ENCODE measurements at regions not wholly inside any gene's neighbourhood (a gene's known extent, or its start where the extent isn't known, plus 50 kb on each side); places are given as distances from the start of the nearest gene placed in this dataset.

- no peak overlapping the region for H3K27ac ChIP-seq
- no peak overlapping the region for H3K4me3 ChIP-seq
- no peaks in the 10 kb centered on the region for H3K27me3 ChIP-seq
- H3K4me1 ChIP-seq = peaks cover 17% of the 10 kb centered on the region
- H3K36me3 ChIP-seq = no peaks in the 10 kb centered on the region
- DNase-seq = no peak
- no peaks in the 10 kb centered on the region for H3K9me3 ChIP-seq (replicated peaks)
Observed at GRCh38 chr1:221437926-221438325, 304.0 kb downstream of the DUSP10 start.

GRCh38 chr1:221439008-221439746 is 302.7 kb downstream of the DUSP10 start:
- peaks cover 17% of the 10 kb centered on the region for H3K4me1 ChIP-seq
- H3K4me3 ChIP-seq = no peak overlapping the region
- peak in 1 of 2 experiments; percentile 24 for DNase-seq
- H3K9me3 ChIP-seq (replicated peaks) = no peaks in the 10 kb centered on the region
- no peaks in the 10 kb centered on the region for H3K27me3 ChIP-seq
- H3K36me3 ChIP-seq = no peaks in the 10 kb centered on the region
- H3K27ac ChIP-seq = peak overlapping the region; percentile 22; the same call in 1 of the 2 replicates

GRCh38 chr1:221439747-221440501 is 302.0 kb downstream of the DUSP10 start:
- Histone ChIP-seq H3K9me3 (replicated peaks) (no peaks in the 10 kb centered on the region), H3K36me3 (no peaks in the 10 kb centered on the region), H3K27me3 (no peaks in the 10 kb centered on the region), H3K4me3 (no peak overlapping the region), H3K27ac (peak overlapping the region; percentile 40), H3K4me1 (peaks cover 17% of the 10 kb centered on the region)
- DNase-seq = peak; percentile 54 to 77

GRCh38 chr1:221440658-221441057 is 301.2 kb downstream of the DUSP10 start:
- H3K27ac ChIP-seq = peak overlapping the region; percentile 40
- peak in 1 of 2 experiments; percentile 40 for DNase-seq
- no peaks in the 10 kb centered on the region for H3K9me3 ChIP-seq (replicated peaks)
- no peak overlapping the region for H3K4me3 ChIP-seq
- no peaks in the 10 kb centered on the region for H3K27me3 ChIP-seq
- no peaks in the 10 kb centered on the region for H3K36me3 ChIP-seq
- peaks cover 17% of the 10 kb centered on the region for H3K4me1 ChIP-seq

- Histone ChIP-seq H3K27me3 (no peaks in the 10 kb centered on the region), H3K4me1 (peaks cover 17% of the 10 kb centered on the region), H3K4me3 (no peak overlapping the region), H3K36me3 (no peaks in the 10 kb centered on the region), H3K27ac (no peak overlapping the region), H3K9me3 (replicated peaks) (no peaks in the 10 kb centered on the region)
- no peak for DNase-seq
Observed at GRCh38 chr1:221442056-221442455, 299.8 kb downstream of the DUSP10 start.

- Histone ChIP-seq H3K27me3 (no peaks in the 10 kb centered on the region), H3K4me3 (no peak overlapping the region), H3K9me3 (replicated peaks) (peaks cover 2% of the 10 kb centered on the region; the same call in 1 of the 2 replicates), H3K36me3 (no peaks in the 10 kb centered on the region), H3K27ac (no peak overlapping the region), H3K4me1 (peaks cover 17% of the 10 kb centered on the region)
- no peak for DNase-seq
Observed at GRCh38 chr1:221444346-221444745, 297.5 kb downstream of the DUSP10 start.

GRCh38 chr1:221448585-221449175 is 293.2 kb downstream of the DUSP10 start:
- Histone ChIP-seq H3K27me3 (no peaks in the 10 kb centered on the region), H3K4me1 (no peaks in the 10 kb centered on the region), H3K27ac (no peak overlapping the region), H3K9me3 (replicated peaks) (peaks cover 4% of the 10 kb centered on the region; the same call in 1 of the 2 replicates), H3K4me3 (no peak overlapping the region), H3K36me3 (no peaks in the 10 kb centered on the region)
- no peak for DNase-seq

- no peaks in the 10 kb centered on the region for H3K4me1 ChIP-seq
- no peak overlapping the region for H3K4me3 ChIP-seq
- no peak overlapping the region for H3K27ac ChIP-seq
- DNase-seq = no peak
- H3K9me3 ChIP-seq (replicated peaks) = peaks cover 4% of the 10 kb centered on the region; the same call in 1 of the 2 replicates
- no peaks in the 10 kb centered on the region for H3K27me3 ChIP-seq
- H3K36me3 ChIP-seq = no peaks in the 10 kb centered on the region
Observed at GRCh38 chr1:221449194-221449593, 292.7 kb downstream of the DUSP10 start.

GRCh38 chr1:221449801-221450470 is 292.0 kb downstream of the DUSP10 start:
- Histone ChIP-seq H3K27me3 (no peaks in the 10 kb centered on the region), H3K36me3 (no peaks in the 10 kb centered on the region), H3K9me3 (replicated peaks) (peaks cover 4% of the 10 kb centered on the region; the same call in 1 of the 2 replicates), H3K27ac (no peak overlapping the region), H3K4me3 (no peak overlapping the region), H3K4me1 (no peaks in the 10 kb centered on the region)
- no peak for DNase-seq

- no peaks in the 10 kb centered on the region for H3K4me1 ChIP-seq
- no peak overlapping the region for H3K4me3 ChIP-seq
- H3K27me3 ChIP-seq = no peaks in the 10 kb centered on the region
- no peak for DNase-seq
- peaks cover 4% of the 10 kb centered on the region; the same call in 1 of the 2 replicates for H3K9me3 ChIP-seq (replicated peaks)
- no peaks in the 10 kb centered on the region for H3K36me3 ChIP-seq
- no peak overlapping the region for H3K27ac ChIP-seq
Observed at GRCh38 chr1:221451741-221452140, 290.1 kb downstream of the DUSP10 start.

- Histone ChIP-seq H3K27ac (no peak overlapping the region), H3K27me3 (no peaks in the 10 kb centered on the region), H3K9me3 (replicated peaks) (peaks cover 4% of the 10 kb centered on the region; the same call in 1 of the 2 replicates), H3K36me3 (no peaks in the 10 kb centered on the region), H3K4me1 (0 out of 2 replicates have a peak, but pooled peaks cover 4% of the 10 kb centered on the region), H3K4me3 (no peak overlapping the region)
- no peak for DNase-seq
Observed at GRCh38 chr1:221454096-221454495, 287.8 kb downstream of the DUSP10 start.

GRCh38 chr1:221456918-221457317 is 285.0 kb downstream of the DUSP10 start:
- Histone ChIP-seq H3K4me1 (0 out of 2 replicates have a peak, but pooled peaks cover 4% of the 10 kb centered on the region), H3K27me3 (no peaks in the 10 kb centered on the region), H3K36me3 (no peaks in the 10 kb centered on the region), H3K9me3 (replicated peaks) (no peaks in the 10 kb centered on the region), H3K27ac (no peak overlapping the region), H3K4me3 (no peak overlapping the region)
- no peak for DNase-seq

- Histone ChIP-seq H3K4me3 (no peak overlapping the region), H3K27ac (no peak overlapping the region), H3K36me3 (no peaks in the 10 kb centered on the region), H3K4me1 (0 out of 2 replicates have a peak, but pooled peaks cover 4% of the 10 kb centered on the region), H3K9me3 (replicated peaks) (no peaks in the 10 kb centered on the region), H3K27me3 (no peaks in the 10 kb centered on the region)
- DNase-seq = no peak
Observed at GRCh38 chr1:221457685-221458446, 284.0 kb downstream of the DUSP10 start.
